HepG2 (cell line): ENCODE measurements at regions not wholly inside any gene's neighbourhood (a gene's known extent, or its start where the extent isn't known, plus 50 kb on each side); places are given as distances from the start of the nearest gene placed in this dataset.

Source experiments
- AFF4 ChIP-seq: sonication (generic); formaldehyde crosslinking; IDR thresholded peaks from 2 replicates; pipeline ENCODE4 v1.4.0; 2020; ENCODE audit warnings: missing genetic modification reagents
- ATF4 ChIP-seq, 2 experiments: fragments of 450-650 bp in 1 of 2; sonication (generic) in 1 of 2; formaldehyde crosslinking; IDR thresholded peaks; 2 replicates each; pipeline versions ENCODE4 v1.5.0 to v1.8.0; 2020 to 2022; ENCODE audit warnings: mild to moderate bottlenecking in 1 of 2, missing genetic modification reagents in 1 of 2
- BRF2 ChIP-seq: sonication (generic); formaldehyde crosslinking; IDR thresholded peaks from 2 replicates; pipeline ENCODE4 v1.8.1; 2022; ENCODE audit warnings: mild to moderate bottlenecking, missing genetic modification reagents
- KDM1A ChIP-seq: IDR thresholded peaks from 2 replicates; pipeline ENCODE4 v1.6.1; 2016; ENCODE audit warnings: missing compliant biosample characterization
- MEF2D ChIP-seq: sonication (generic); formaldehyde crosslinking; IDR thresholded peaks from 2 replicates; pipeline ENCODE4 v1.5.1; 2020; ENCODE audit warnings: mild to moderate bottlenecking, missing genetic modification reagents
- MLLT10 ChIP-seq: sonication (generic); formaldehyde crosslinking; IDR thresholded peaks from 2 replicates; pipeline ENCODE4 v1.4.0; 2020; ENCODE audit warnings: missing genetic modification reagents
- REPIN1 ChIP-seq: sonication (generic); formaldehyde crosslinking; IDR thresholded peaks from 2 replicates; pipeline ENCODE4 v1.8.0; 2022; ENCODE audit warnings: missing genetic modification reagents, low read depth, mild to moderate bottlenecking, borderline replicate concordance
- RORA ChIP-seq: sonication (generic); formaldehyde crosslinking; IDR thresholded peaks from 2 replicates; pipeline ENCODE4 v1.5.0; 2020; ENCODE audit warnings: mild to moderate bottlenecking, missing genetic modification reagents, moderate library complexity
- TSC22D2 ChIP-seq: sonication (generic); formaldehyde crosslinking; IDR thresholded peaks from 2 replicates; pipeline ENCODE4 v1.5.1; 2020; ENCODE audit warnings: missing genetic modification reagents, mild to moderate bottlenecking, borderline replicate concordance
- ZBTB2 ChIP-seq: sonication (generic); formaldehyde crosslinking; IDR thresholded peaks from 2 replicates; pipeline ENCODE4 v1.8.0; 2022; ENCODE audit warnings: low read depth, missing genetic modification reagents
- ZNF547 ChIP-seq: sonication (generic); formaldehyde crosslinking; IDR thresholded peaks from 2 replicates; pipeline ENCODE4 v1.5.1; 2020; ENCODE audit warnings: mild to moderate bottlenecking, missing genetic modification reagents
- ZNF790 ChIP-seq: sonication (generic); formaldehyde crosslinking; IDR thresholded peaks from 2 replicates; pipeline ENCODE4 v1.8.0; 2022; ENCODE audit warnings: missing genetic modification reagents, mild to moderate bottlenecking, borderline replicate concordance
- ZNF850 ChIP-seq: sonication (generic); formaldehyde crosslinking; conservative IDR thresholded peaks from 2 replicates; pipeline ENCODE4 v1.9.0; 2021; ENCODE audit warnings: mild to moderate bottlenecking, missing genetic modification reagents
- TF ChIP-seq, protein P1 (sequence below): sonication (generic); formaldehyde crosslinking; IDR thresholded peaks from 2 replicates; pipeline ENCODE4 v1.4.0; 2020; ENCODE audit warnings: missing genetic modification reagents, borderline replicate concordance
- TF ChIP-seq, protein P2 (sequence below): fragments of 450-650 bp; IDR thresholded peaks from 2 replicates; pipeline ENCODE4 v1.6.1; 2016

- TF ChIP-seq AFF4: no peak
- TF ChIP-seq ZBTB2: no peak
- TF ChIP-seq, protein P1, sequence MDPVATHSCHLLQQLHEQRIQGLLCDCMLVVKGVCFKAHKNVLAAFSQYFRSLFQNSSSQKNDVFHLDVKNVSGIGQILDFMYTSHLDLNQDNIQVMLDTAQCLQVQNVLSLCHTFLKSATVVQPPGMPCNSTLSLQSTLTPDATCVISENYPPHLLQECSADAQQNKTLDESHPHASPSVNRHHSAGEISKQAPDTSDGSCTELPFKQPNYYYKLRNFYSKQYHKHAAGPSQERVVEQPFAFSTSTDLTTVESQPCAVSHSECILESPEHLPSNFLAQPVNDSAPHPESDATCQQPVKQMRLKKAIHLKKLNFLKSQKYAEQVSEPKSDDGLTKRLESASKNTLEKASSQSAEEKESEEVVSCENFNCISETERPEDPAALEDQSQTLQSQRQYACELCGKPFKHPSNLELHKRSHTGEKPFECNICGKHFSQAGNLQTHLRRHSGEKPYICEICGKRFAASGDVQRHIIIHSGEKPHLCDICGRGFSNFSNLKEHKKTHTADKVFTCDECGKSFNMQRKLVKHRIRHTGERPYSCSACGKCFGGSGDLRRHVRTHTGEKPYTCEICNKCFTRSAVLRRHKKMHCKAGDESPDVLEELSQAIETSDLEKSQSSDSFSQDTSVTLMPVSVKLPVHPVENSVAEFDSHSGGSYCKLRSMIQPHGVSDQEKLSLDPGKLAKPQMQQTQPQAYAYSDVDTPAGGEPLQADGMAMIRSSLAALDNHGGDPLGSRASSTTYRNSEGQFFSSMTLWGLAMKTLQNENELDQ (CRISPR knock-in tag): no peak
- TF ChIP-seq ATF4 (CRISPR knock-in tag; IDR thresholded peaks at IDR 0.05): no peak
- TF ChIP-seq BRF2 (CRISPR knock-in tag): no peak
- TF ChIP-seq TSC22D2 (CRISPR knock-in tag): no peak
- TF ChIP-seq REPIN1 (CRISPR knock-in tag): no peak
- TF ChIP-seq MLLT10 (CRISPR knock-in tag): no peak
- TF ChIP-seq KDM1A (CRISPR knock-in tag): peak; percentile 62; the same call in 1 of the 2 replicates
- no peak for TF ChIP-seq RORA (CRISPR knock-in tag)
- no peak for TF ChIP-seq ZNF547 (CRISPR knock-in tag)
- no peak for TF ChIP-seq ZNF790
- TF ChIP-seq, protein P2, sequence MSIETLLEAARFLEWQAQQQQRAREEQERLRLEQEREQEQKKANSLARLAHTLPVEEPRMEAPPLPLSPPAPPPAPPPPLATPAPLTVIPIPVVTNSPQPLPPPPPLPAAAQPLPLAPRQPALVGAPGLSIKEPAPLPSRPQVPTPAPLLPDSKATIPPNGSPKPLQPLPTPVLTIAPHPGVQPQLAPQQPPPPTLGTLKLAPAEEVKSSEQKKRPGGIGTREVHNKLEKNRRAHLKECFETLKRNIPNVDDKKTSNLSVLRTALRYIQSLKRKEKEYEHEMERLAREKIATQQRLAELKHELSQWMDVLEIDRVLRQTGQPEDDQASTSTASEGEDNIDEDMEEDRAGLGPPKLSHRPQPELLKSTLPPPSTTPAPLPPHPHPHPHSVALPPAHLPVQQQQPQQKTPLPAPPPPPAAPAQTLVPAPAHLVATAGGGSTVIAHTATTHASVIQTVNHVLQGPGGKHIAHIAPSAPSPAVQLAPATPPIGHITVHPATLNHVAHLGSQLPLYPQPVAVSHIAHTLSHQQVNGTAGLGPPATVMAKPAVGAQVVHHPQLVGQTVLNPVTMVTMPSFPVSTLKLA: peak; percentile 7; the same call in 1 of the 2 replicates
- TF ChIP-seq MEF2D (CRISPR knock-in tag): no peak
- TF ChIP-seq ZNF850: no peak
These were observed 96.7 kb downstream of the ASB1 start (continued) for GRCh38 chr2:238523158-238524110.
